GM12872 (cell line): ENCODE measurements at regions not wholly inside any gene's neighbourhood (a gene's known extent, or its start where the extent isn't known, plus 50 kb on each side); places are given as distances from the start of the nearest gene placed in this dataset.

ENCODE experiments used
- TF ChIP-seq, protein P1 (sequence below): IDR thresholded peaks from 3 replicates; pipeline ENCODE4 v1.5.1; 2011; ENCODE audit warnings: low read depth, mild to moderate bottlenecking, low read length, moderate library complexity; ENCODE audit not compliant: insufficient read depth

DNA sequence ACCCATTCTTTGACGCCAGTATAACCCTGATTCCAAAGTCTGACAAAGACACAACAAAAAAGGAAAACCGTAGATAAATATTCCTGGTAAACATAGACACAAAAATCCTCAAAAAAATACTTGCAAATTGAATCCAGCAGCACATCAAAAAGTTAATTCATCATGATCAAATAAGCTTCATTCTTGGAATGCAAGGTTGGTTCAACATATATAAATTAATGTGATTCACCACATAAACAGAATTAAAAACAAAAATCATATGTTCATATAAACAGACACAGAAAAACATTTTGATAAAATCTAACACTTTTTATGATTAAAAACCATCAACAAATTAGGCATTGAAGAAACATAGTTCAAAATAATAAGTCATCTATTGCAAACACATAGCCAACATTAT lies 324.2 kb upstream of the TRPC7 start:
- TF ChIP-seq, protein P1, sequence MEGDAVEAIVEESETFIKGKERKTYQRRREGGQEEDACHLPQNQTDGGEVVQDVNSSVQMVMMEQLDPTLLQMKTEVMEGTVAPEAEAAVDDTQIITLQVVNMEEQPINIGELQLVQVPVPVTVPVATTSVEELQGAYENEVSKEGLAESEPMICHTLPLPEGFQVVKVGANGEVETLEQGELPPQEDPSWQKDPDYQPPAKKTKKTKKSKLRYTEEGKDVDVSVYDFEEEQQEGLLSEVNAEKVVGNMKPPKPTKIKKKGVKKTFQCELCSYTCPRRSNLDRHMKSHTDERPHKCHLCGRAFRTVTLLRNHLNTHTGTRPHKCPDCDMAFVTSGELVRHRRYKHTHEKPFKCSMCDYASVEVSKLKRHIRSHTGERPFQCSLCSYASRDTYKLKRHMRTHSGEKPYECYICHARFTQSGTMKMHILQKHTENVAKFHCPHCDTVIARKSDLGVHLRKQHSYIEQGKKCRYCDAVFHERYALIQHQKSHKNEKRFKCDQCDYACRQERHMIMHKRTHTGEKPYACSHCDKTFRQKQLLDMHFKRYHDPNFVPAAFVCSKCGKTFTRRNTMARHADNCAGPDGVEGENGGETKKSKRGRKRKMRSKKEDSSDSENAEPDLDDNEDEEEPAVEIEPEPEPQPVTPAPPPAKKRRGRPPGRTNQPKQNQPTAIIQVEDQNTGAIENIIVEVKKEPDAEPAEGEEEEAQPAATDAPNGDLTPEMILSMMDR, result no peak

DNA sequence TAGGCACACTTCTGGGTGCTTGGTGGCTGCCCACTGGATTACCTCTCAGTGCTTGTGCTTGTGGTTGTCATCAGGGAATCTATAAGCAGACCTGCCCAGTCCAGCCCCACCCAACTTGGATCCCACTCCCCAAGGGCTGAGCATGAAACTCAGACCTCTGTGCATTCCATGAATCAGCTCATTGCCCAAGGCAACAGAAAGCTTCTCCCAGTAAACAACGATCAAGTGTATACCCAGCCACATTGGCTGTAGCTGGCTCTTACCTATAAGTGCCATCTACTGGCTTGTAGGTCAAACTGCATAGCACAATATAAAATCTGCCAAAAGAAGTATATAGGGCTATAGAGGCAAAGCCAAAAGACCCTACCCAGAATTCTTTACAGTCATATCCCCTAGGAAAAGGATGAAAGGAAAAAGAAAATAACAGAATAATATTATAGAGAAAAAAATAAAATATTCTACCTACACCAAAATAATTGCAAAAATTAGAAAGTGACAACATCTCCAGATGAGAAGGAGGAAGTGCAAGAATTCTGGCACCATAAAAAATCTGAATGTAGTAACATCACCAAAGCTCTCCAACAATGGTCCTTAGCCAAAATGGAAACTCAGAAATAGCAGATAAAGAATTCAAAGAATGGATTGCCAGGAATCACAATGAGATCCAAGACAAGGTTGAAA lies 321.0 kb upstream of the TRPC7 start:
- TF ChIP-seq, protein P1, result peak; percentile 46; the same call in 2 of the 3 replicates

DNA sequence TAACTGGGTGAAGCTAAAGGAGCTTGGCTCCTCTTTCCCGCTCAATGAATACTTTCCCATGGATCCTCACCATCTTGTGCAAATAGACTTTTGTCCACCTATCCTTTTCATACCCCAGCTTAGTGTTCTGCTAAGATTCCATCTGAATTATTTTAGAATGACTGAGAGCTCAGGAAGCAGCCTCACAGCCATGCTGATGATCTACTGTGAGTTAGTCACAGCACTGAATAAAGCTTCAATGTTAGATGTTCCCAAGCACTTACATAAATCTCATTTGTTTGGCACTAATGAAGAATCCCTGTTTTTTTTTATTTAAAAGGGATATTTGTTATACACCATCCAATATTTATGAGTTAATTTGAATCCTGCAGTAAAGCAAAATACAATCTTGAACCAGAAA lies 317.6 kb upstream of the TRPC7 start:
- TF ChIP-seq, protein P1, result no peak

DNA sequence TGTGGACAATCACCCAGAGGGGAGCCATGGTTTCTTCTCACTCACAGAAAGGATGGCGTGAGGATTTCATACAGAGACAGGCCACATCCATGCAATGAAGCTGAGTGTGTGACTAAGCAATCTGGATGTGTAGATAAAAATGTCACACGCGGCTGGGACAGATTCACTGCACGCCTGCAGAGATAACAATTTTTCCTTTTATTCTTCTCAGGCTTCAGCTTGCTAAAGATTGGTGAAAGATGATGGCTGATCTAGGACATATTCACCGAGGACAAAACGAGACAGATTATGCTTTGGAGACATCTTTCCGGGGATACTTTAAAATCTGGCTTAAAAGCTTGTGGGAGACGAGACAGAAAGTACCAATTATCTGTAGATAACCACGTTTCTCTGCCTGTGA lies 313.9 kb upstream of the TRPC7 start:
- TF ChIP-seq, protein P1, result no peak

DNA sequence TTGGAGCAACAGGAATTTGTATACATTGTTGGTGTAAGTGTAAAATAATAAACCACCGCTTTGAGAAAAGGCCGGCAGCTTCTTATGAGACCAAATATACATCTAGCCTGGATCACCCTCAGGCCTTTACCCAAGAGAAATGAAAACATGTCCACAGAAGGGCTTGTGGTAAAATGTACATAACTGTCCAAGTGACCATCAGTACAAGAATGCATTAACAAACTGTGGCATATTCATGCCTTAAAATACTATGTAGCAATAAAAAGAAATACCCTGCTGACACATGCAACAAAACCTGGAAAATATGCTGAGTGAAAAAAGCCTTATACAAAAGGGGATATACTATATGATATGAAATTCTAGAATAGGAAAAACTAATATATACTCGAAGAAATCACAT lies 311.9 kb upstream of the TRPC7 start:
- TF ChIP-seq, protein P1, result no peak

DNA sequence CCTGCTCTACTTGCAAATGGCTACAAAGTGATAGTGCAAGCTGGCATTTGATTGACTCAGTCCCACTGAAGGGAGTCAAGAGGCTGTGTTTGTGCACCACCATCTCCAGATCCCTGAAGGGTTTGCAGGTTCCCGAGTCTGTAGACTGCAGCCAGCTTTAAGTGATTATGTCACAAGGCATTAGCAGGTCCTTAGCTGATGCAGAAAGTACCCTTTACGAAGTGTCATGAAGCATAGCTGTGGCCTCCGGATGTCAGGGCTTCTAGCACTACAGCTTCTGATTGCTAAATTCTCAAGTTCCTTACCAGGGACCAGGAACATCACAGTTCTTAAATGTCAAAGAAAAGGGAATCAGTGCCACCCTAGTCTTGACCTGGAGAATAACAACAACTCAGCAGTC lies 311.3 kb upstream of the TRPC7 start:
- TF ChIP-seq, protein P1, result no peak

DNA sequence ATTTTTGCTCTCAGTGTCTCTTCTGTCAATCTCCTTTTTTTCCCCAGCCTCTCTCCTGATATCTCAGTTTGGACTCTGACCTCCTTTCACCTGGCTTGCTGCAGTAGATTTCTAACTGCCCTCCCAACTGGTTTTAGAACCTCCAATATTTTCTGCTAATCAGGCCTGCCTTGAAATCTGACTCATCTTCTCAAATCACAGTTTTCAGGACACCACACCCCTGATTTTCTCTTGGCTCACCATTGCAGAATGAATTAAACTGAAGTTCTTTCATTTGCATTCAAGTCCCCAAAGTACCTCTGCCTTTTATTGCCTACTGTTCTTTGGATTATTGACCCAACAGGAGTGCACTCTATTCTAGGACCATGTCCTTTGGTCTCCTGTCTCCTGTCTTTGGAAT lies 310.4 kb upstream of the TRPC7 start:
- TF ChIP-seq, protein P1, result no peak

DNA sequence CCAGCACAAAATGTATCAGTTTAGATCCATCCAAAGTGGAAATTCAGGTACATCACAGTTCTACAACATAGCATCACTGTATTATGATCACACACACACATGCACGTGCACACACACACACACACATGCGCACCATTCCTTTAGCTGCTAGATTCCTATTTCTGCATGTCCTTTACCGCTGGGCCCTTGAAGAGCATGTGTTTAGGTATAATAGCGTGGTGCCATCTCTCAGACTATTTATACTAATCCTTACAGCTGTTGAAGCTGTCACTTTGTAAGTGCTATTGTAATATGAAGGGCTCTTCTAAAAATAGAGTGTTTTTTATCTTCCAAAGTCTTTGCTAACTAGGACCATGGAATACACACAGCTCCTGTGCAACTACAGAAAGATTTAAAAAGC lies 308.8 kb upstream of the TRPC7 start:
- TF ChIP-seq, protein P1, result no peak
